Cardiac fibroblast (primary cell): ENCODE measurements at regions not wholly inside any gene's neighbourhood (a gene's known extent, or its start where the extent isn't known, plus 50 kb on each side); places are given as distances from the start of the nearest gene placed in this dataset.

ENCODE experiments used
- DNase-seq, 2 donors: peaks; one replicate each; pipeline versions ENCODE4 v3.0.0 to v3.0.0-alpha.2; 2010; ENCODE audit warnings: low read depth in 2 of 2
- H3K4me3 ChIP-seq, 2 donors: replicated peaks in 1 of 2; 1 replicate in 1 of 2; 2 replicates in 1 of 2; pipeline ENCODE4 v1.5.1; 2011; ENCODE audit warnings: low read depth in 2 of 2, low read length in 2 of 2, mild to moderate bottlenecking in 2 of 2, moderate library complexity in 1 of 2
- TF ChIP-seq, protein P1 (sequence below): IDR thresholded peaks from one replicate; pipeline ENCODE4 v1.5.1; 2011; ENCODE audit warnings: low read depth, mild to moderate bottlenecking, low read length, inconsistent platforms

DNA sequence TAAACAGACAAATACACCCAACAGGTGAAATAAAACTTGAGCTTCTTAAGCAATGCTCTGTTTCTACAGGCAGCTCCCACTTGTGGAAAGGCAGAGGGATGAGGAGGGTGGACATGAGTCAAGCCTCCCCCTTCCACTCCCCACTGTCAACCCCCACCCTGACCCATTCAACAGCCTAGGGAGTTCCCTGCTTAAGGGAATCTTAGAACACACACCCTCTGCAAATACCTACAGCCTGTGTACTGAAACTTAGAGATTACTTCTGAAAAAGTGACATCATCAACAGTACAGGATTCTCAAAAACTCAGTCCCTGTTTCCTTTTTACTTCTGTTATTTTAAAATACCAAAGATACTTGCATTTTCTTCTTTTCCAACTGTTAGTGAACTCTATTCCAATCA is 345.4 kb downstream of the SOX9 start:
- TF ChIP-seq, protein P1, sequence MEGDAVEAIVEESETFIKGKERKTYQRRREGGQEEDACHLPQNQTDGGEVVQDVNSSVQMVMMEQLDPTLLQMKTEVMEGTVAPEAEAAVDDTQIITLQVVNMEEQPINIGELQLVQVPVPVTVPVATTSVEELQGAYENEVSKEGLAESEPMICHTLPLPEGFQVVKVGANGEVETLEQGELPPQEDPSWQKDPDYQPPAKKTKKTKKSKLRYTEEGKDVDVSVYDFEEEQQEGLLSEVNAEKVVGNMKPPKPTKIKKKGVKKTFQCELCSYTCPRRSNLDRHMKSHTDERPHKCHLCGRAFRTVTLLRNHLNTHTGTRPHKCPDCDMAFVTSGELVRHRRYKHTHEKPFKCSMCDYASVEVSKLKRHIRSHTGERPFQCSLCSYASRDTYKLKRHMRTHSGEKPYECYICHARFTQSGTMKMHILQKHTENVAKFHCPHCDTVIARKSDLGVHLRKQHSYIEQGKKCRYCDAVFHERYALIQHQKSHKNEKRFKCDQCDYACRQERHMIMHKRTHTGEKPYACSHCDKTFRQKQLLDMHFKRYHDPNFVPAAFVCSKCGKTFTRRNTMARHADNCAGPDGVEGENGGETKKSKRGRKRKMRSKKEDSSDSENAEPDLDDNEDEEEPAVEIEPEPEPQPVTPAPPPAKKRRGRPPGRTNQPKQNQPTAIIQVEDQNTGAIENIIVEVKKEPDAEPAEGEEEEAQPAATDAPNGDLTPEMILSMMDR, result no peak
- peak; percentile 43 to 73 for DNase-seq
- H3K4me3 ChIP-seq, result no peak overlapping the region

DNA sequence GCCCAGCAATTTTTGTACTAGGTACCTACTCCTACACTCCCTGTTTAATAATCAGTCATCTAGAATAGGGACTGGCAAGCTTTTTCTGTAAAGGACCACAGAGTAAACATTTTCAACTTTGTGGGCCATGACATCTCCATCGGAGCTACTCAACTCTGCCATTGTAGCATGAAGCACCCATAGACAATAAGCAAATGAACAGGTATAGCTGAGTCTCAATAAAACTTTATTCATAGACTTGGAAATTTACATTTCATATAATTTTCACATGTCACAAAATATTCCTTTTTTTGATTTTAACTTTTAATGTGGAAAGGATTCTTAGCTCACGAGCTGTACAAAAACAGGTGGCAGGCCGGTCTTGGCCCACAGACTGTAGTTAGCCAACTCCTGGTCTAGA is 345.8 kb downstream of the SOX9 start:
- no peak for DNase-seq
- TF ChIP-seq, protein P1, result no peak
- H3K4me3 ChIP-seq, result no peak overlapping the region

DNA sequence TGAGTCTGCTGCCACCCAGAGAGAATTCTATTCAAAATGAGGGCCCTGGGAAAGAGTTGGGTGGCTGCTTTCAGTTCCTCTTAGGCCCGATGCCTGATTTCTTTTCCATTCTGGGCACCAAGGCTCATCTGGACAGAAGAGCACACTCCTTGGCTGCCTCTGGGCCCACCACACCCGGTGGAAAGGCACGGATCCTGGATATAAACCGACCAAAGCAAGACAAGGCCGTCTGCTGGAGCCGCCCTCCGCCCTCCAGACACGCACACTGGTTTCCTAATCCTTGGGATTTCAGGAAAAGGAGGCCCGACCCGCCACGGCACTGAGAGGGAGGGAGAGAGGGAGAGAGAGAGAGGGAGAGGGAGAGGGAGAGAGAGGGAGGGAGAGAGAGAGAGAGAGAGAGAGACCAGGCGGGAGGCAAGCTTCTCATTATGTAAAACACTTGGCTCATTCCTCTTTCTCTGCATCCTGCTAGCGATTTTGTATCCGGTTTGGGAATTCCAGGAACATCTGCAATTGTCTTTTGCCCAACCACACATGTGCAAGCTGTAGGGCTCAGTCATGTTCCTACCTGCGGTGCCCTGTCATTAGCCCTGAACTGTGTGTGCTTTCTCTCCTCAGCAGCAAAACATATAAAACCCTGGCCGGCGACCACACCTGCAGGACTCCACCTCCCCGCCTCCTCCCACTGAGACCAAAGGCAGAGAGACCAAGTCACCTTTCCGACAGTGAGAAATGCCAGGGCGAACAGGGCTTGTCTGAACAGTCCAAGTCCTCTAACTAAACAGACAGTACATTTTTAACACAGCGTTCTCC is 347.2 kb downstream of the SOX9 start:
- DNase-seq, result peak; percentile 61 to 81
- H3K4me3 ChIP-seq, result no peak overlapping the region
- TF ChIP-seq, protein P1, result no peak

DNA sequence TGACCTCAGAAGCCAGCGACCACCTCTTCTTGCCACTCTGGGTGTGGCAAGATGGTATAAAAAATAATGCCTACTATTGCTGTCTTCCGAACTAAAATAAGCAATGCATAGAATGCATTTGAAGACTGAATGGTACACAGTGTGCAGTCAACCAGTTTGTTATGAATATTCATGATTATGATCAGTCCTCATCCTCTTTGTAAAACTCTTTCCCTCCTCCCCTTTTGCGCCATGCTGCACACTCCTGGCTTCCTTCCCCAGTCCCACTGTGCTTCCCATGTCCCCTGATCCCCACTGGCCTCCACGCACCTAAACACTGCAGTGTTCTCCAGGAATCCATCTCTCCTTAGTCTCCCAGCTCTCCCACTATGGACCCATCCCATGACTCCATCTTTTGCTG is 348.0 kb downstream of the SOX9 start:
- no peak for DNase-seq
- TF ChIP-seq, protein P1, result no peak
- H3K4me3 ChIP-seq, result no peak overlapping the region

DNA sequence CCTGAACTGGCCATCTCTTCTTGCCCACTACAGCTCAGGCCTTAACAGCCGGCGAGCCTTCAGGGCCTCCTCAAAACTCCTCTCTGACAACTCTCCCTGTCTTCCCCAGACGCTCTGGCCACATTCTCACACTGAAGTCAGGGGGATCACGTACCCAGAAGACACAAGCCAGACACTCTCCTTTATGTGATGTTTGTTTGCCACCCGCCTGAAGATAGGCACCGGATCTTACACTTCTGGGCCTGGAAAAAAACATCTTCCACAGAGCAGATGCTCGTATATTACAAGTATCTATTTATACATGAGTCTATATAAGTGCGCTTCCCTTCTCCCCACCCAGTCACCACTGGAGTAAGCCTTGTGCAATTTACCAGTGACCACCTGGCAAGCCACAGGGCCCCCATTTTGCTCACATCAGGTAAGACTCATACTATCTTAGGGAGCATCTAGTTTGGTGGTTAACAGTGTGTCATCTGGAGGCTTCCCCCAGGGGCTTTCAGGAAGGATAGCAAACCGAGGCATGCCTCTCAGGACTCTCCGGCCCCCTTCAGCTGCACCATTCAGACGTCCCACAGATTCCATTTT is 349.4 kb downstream of the SOX9 start:
- no peak overlapping the region for H3K4me3 ChIP-seq
- no peak for DNase-seq

DNA sequence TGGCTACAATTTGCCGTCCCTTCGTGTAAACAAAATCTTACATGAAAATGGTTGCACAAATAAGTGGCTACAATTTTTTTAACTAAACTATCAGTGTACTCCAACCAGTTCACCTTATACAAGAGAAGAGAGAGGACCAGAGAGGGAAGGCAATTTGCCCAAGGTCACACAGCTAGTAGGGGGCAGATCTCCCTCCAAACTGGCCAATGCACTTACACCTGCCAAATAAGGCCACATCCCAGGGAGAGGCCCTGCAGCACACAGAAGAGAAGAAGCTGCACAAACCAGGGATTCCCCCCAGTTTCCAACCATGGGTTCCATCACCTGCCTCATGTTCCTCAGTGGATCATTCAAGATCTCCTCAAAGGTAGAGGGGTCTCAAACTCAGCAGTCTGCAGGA is 349.9 kb downstream of the SOX9 start:
- no peak overlapping the region for H3K4me3 ChIP-seq
- DNase-seq, result no peak
- TF ChIP-seq, protein P1, result no peak

More for the DNA sequence above, 349.4 kb downstream of the SOX9 start:
- TF ChIP-seq, protein P1, result no peak
